NCI-H510A (cell line): ENCODE measurements at regions not wholly inside any gene's neighbourhood (a gene's known extent, or its start where the extent isn't known, plus 50 kb on each side); places are given as distances from the start of the nearest gene placed in this dataset.

Source experiments
- DNase-seq: peaks from one replicate; lab custom pipeline; 2025; lab: John Stamatoyannopoulos, UW

- no peak for DNase-seq
These were observed 466.6 kb upstream of the DAB2 start for GRCh38 chr5:39891376-39891775.

DNA sequence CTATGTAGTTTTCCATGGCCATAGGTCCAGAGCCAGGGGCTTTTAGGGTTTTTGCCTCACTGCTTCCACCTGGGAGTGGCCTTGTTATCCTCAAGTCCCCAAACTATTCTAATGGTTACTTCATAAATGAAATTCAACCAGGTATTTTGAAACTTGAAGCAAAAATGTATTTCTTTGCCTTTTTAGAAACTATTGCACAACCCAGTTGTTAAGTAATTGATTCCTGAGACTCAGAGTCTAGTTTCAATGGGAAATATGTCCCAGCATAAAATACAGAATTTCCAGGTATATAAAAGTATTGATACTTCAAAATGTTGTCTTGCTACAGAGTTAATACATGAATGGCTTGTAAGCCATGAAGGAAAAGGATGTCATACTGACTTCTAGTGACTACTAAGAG is 456.2 kb upstream of the DAB2 start:
- no peak for DNase-seq

GRCh38 chr5:39877479-39877878 is 452.7 kb upstream of the DAB2 start:
- no peak for DNase-seq

DNA sequence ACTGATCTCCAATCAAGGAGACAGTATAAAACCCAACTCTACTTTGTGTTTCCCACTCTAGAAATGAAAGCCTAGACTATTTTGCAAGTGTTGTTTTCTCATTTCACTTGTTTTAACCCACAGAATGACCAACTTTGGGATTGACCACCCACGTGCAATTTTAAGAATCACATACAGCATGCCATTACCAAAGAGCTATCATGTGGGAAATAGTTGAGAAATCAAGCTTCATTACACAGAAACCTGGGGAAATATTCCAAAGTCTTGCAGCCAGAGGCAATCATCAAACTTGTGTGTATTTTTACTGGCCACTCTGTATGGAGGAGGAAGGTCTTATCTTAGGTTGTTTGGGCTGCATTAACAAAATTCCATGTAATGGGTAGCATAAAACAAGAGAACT is 451.4 kb upstream of the DAB2 start:
- no peak for DNase-seq

DNA sequence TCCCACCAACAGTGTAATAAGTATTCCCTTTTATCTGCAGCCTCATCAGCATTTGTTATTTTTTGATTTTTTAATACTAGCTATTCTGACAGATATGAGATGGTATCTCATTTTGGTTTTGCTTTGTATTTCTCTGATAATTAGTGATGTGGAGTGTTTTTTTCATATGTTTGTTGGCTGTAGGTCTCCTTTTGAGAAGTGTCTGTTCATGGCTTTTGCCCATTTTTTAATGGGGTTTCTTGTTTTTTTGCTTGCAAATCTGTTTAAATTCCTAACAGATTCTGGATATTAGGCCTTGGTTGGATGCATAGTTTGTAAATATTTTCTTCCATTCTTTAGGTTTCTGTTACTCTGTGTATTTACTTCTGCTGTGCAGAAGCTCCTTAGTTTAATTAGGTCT is 445.4 kb upstream of the DAB2 start:
- no peak for DNase-seq

DNA sequence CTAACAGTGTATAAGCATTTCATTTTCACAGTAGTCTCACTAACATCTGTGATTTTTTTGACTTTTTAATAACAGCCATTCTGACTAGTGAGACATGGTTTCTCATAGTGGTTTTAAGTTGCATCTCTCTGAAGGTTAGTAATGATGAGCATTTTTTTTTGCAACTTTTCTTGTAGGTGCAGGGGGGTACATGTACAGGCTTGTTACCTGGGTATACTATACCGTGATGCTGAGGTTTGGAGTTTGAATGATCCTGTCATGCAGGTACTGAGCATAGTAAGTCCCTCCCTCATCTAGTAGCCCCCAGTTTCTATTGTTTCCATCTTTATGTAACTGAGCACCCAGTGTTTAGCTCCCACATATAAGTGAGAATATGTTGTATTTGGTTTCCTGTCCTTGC is 444.6 kb upstream of the DAB2 start:
- DNase-seq, result no peak

GRCh38 chr5:39867923-39868322 is 443.1 kb upstream of the DAB2 start:
- no peak for DNase-seq

- DNase-seq, result no peak
These were observed 439.3 kb upstream of the DAB2 start for GRCh38 chr5:39863926-39864552.

DNA sequence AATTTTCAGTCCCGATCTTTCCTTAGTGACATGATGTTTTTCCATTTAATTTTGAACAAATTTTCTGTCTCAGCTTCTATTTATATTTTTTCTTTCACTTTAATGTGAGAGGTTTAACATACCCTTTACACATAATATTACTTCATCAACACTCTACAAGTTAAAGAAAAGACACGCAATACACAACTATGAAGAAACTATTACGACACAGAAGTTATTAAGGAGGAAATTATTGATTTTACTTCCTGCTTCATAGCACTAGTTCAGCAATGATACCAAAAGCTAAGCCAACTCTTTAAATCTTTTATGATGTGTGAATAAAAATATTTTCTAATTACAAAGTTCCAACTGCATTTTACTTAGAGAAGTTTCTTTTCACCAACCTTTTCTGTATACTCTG is 432.3 kb upstream of the DAB2 start:
- DNase-seq, result no peak

DNA sequence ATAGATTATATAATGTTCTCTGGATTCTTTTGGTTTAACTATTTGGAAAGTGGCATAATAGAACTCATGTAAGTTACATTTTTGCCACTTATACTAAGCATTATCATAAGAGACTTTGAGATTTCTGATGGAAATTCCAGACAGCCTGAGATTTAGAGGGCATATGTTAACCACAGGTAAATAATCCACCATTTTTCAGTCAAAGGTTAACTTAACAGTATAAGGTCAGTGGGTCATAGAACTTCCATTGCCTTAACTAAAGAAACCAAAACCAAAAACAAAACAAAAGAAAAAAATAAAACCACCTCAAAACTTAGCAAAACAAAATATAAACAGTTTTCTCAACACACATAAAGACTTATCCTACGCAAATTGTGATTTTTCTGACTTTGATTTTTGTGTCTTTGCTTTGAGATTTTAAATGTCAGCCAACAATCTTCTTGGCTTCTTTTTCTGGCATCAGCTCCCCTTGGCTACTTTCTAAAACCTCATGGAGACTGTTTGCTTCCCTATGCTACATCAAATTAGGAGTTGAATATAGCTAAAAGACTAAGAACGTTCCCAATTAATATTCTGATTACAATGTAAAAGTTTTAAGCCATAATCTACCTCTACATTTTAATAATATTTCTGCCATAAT is 430.1 kb upstream of the DAB2 start:
- no peak for DNase-seq

DNA sequence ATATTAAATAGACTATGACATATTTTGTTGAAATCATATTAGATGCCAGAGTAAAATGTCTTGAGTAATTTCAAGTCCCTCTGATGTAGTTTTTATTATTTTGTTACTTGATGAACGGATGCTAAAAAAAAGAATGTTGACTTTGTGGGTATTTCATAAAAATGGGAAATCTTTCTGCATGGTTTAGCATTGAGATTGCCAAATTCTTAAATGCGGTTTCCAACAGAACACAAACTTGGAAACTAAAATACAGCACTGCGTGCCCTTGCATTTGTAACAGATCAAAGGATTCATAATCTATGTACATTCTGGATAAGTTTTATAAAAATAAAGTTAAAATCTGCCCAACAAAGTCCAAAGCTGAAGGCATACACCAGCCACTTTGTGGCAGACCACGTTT is 425.5 kb upstream of the DAB2 start:
- no peak for DNase-seq

GRCh38 chr5:39846144-39846543 is 421.4 kb upstream of the DAB2 start:
- DNase-seq, result no peak

GRCh38 chr5:39843767-39844166 is 419.0 kb upstream of the DAB2 start:
- DNase-seq, result no peak

GRCh38 chr5:39835371-39835770 is 410.6 kb upstream of the DAB2 start:
- no peak for DNase-seq

DNA sequence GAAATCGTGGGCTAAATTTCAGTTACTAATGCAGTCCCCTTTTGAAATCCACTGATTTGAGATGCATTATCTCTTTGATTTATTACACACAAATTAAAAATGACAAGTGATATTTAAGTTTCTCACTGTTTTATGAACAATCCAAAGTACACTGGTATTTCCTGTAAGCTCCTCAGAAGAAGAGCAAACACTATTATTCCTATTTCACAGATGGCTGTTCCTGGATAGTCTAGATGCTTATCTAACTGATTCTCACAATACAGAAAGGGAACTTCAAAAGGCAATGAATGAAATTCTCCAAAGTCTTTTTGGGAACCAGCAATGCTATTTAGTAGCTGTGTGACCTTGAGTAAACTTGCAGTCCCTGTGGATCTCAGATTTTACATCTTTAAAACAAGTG is 404.7 kb upstream of the DAB2 start:
- no peak for DNase-seq

DNA sequence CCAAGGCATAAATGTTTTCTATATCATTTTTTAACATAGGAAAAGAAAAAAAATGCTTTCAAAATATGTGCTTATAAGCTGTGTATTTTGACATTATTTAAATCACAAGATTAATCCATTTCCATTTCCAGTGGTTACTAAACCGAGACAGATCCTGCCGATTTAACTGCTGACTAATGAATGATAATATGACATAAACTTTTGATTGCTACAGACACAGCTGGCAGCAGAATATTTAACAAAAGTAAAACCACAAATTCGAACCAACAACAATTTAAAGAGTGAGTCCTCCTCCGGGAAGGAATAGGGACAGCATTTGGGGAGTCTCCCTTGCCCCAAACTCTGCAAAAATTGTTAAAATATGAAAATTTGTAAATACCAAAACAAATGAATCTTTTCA is 401.3 kb upstream of the DAB2 start:
- no peak for DNase-seq

DNA sequence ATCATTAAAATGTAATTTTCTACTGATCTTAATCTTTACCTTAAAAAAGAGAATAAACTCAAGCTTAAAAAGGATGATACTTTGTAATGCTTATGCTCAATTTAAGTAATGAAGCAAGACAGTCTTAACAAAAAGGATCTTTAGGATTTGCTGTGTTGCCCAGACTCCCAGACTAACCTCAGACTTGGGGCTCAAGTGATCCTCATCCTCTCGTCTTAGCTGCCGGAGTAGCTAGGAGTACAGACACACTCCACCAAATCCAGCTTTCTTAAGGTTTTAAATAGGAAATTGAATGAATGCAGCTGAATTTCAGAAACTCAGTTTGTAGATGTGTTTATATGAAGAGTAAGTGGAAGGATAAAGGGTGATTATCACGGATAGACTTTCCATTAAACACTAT is 400.5 kb upstream of the DAB2 start:
- no peak for DNase-seq

DNA sequence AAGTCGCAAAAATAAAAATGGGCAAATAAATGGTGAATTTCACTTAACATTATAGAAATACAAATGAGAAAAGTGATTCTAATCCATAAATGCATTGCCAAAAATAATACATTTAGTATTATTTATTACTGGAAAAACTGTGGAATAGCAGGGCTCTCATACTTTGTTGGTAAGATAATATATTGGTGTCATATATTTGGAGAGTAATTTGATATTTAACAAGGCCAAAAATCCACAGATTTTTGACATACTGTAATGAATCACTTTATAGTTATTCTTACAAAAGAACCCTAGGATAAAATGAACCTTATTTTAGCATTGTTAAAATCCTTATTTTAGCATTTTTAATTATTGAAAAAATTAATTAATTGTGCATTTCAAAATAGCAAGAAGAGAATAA is 397.2 kb upstream of the DAB2 start:
- DNase-seq, result no peak

GRCh38 chr5:39816866-39817265 is 392.1 kb upstream of the DAB2 start:
- no peak for DNase-seq

DNA sequence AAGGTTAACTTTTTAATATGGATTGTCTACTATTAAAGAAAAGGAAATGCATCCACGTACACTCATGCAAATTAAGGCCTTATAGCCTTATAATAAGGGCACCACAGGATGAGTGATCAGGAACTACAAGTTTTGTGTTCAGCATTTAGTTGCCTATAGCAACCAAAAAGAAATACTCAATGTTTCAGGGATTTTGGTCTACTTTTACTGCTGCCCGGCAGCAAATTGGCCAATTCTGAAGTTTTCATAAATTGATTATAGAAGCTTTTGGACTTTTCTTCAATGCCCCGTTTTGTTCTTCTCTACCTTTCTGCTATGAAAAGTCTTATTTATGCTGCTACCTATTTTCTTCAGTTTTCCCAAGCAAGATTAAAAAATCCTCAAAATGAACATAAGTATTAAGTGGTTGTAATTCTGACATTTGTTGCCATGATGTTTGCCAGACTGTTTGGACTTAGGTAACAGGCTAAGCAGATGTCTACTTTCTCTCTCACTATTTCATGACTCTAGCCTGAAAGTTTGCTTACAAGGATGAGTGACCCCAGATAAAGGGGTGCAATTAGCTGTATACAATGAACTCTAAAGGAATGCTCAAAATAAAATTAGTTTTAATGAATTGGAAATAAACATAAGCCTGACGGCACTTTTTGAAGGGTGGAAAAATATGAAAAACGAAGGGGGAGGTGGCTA is 391.5 kb upstream of the DAB2 start:
- no peak for DNase-seq

- DNase-seq, result no peak
These were observed 390.9 kb upstream of the DAB2 start for GRCh38 chr5:39815711-39816110.

DNA sequence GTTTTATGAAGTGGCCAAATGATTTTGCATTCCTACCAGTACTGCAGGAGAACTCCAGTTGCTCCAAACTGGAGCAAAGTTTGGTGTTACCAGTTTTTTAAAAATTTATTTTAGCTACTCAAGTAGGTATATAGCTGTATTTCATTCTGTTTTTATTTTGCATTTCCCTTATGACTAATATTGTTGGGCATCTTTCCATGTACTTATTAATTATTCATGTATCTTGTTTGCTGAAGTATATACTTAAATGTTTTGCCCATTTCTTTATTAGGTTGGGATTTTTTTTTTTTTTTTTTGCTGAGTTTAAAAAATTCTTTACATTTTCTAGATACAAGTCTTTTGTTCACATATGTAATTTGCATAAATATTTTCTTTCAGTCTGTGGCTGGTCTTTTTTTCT is 386.6 kb upstream of the DAB2 start:
- DNase-seq, result no peak

DNA sequence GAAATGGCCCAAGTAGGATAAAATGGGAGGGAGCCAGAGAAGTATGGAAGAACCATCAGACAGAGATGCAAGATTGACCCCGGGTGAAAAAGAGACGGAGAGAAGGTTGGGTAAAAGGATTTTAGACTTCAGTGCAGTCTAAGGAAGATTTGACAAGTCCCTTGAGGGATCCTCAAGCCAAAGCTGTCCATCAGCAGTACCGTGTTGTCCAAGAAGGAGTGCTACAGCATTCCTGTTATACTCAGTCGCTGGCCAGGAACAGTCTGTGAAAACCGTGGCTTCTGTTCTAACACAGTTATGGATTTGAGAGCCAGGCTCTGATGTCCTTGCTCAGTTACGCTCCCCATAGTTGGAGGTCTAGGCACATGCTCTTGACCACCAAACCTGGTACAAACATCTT is 383.9 kb upstream of the DAB2 start:
- DNase-seq, result no peak

GRCh38 chr5:39801306-39801705 is 376.5 kb upstream of the DAB2 start:
- DNase-seq, result no peak
